ENCODE measurements at regions not wholly inside any gene's neighbourhood (a gene's known extent, or its start where the extent isn't known, plus 50 kb on each side); places are given as distances from the start of the nearest gene placed in this dataset.

GRCh38 chr1:38700077-38700470, 159.5 kb downstream of the RRAGC start:
- no peak overlapping the region for H3K4me3 ChIP-seq (ENCODE audit: low read depth, low read length)
- no peak for DNase-seq (ENCODE audit: low read depth)
- TF ChIP-seq CTCF (IDR thresholded peaks at IDR 0.05; ENCODE audit: insufficient read depth, low read depth, low read length, missing control alignments), result no peak

GRCh38 chr1:38699330-38700076, 160.1 kb downstream of the RRAGC start:
- TF ChIP-seq CTCF (IDR thresholded peaks at IDR 0.05; ENCODE audit: insufficient read depth, low read depth, low read length, missing control alignments), result no peak
- no peak overlapping the region for H3K4me3 ChIP-seq (ENCODE audit: low read depth, low read length)
- no peak for DNase-seq (ENCODE audit: low read depth)

GRCh38 chr1:38697387-38697786, 162.2 kb downstream of the RRAGC start:
- no peak for TF ChIP-seq CTCF (IDR thresholded peaks at IDR 0.05; ENCODE audit: insufficient read depth, low read depth, low read length, missing control alignments)
- DNase-seq (ENCODE audit: low read depth), result no peak
- no peak overlapping the region for H3K4me3 ChIP-seq (ENCODE audit: low read depth, low read length)

GRCh38 chr1:38696371-38696770, 163.2 kb downstream of the RRAGC start:
- H3K4me3 ChIP-seq (ENCODE audit: low read depth, low read length), result no peak overlapping the region
- TF ChIP-seq CTCF (IDR thresholded peaks at IDR 0.05; ENCODE audit: insufficient read depth, low read depth, low read length, missing control alignments), result no peak
- DNase-seq (ENCODE audit: low read depth), result no peak

GRCh38 chr1:38693759-38694158, 165.8 kb downstream of the RRAGC start:
- no peak overlapping the region for H3K4me3 ChIP-seq (ENCODE audit: low read depth, low read length)
- DNase-seq (ENCODE audit: low read depth), result no peak
- no peak for TF ChIP-seq CTCF (IDR thresholded peaks at IDR 0.05; ENCODE audit: insufficient read depth, low read depth, low read length, missing control alignments)

- DNase-seq (ENCODE audit: low read depth), result no peak
- no peak for TF ChIP-seq CTCF (IDR thresholded peaks at IDR 0.05; ENCODE audit: insufficient read depth, low read depth, low read length, missing control alignments)
- no peak overlapping the region for H3K4me3 ChIP-seq (ENCODE audit: low read depth, low read length)
Observed at GRCh38 chr1:38693031-38693430, 166.5 kb downstream of the RRAGC start.

All from GM12865 (cell line).